ENCODE measurements at regions not wholly inside any gene's neighbourhood (a gene's known extent, or its start where the extent isn't known, plus 50 kb on each side); places are given as distances from the start of the nearest gene placed in this dataset.
A peak's percentile ranks its signal among the peaks of the same experiment; 100 is the strongest.

- DNase-seq (ENCODE audit: low spot score), result no peak
Measured at GRCh38 chr2:4844881-4845280, 847.3 kb upstream of the SOX11 start.

DNA sequence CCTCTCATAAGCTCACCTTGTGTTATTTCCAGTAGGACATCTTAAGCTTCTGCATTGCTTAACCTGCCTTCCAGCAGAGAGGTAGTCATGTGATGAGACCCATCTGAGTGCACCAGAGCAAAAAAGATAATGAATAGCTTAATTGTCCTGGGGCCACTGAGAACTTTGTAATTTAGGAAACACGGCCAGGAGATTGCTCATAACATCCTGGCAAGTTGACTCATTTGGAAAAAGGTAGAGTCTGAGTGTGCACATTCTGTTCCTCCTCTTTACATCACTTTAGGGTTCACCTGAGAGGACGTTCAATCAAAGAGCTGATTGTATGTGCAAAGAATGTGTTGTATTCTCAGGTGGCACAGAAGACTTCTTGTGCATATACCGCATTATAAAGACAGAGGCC, 830.2 kb upstream of the SOX11 start:
- DNase-seq (ENCODE audit: low spot score), result peak; percentile 1

- no peak for DNase-seq (ENCODE audit: low spot score)
Measured at GRCh38 chr2:4866198-4866597, 826.0 kb upstream of the SOX11 start.

DNA sequence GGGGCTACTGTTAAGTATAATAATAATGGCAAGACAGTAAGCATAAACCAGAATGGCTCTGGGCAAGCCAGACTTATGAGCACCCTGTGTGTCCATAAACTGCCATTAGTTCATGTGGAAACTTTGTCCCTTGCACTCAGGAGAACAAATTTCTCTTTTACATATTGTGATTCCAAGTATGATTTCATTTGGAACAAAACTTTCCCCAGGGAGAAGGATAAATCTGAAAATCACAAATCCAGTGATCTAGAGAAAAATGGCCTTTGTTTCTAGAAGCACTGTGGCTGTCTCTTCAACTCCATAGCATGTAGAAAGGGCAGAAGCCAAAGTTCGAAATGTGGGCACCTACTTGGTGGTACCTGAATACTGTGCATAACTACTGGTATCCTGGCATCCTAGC, 823.7 kb upstream of the SOX11 start:
- DNase-seq (ENCODE audit: low spot score), result no peak

DNA sequence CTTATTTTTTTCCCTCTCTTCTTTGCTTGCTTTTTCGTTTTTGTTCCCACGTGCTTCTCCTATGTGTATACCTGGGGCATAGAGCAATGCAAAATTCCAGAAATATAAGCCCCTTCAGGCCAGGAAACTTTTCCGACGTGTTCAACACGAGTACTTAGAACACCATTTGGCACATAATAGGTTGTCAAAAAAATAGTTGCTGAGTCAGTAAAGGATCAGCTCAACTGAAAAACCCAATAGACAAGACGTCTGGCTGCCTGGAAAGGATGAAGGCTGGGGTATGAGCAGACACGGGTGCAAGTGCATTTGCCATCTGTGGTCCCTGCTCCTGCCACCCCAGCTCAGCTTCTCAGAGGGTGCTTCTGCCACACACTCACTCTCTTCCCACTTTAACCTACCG, 823.0 kb upstream of the SOX11 start:
- DNase-seq (ENCODE audit: low spot score), result no peak

- DNase-seq (ENCODE audit: low spot score), result no peak
Measured at GRCh38 chr2:4873364-4873763, 818.8 kb upstream of the SOX11 start.

GRCh38 chr2:4873876-4874593, 818.1 kb upstream of the SOX11 start:
- DNase-seq (ENCODE audit: low spot score), result no peak

- no peak for DNase-seq (ENCODE audit: low spot score)
Measured at GRCh38 chr2:4882421-4882820, 809.8 kb upstream of the SOX11 start.

DNA sequence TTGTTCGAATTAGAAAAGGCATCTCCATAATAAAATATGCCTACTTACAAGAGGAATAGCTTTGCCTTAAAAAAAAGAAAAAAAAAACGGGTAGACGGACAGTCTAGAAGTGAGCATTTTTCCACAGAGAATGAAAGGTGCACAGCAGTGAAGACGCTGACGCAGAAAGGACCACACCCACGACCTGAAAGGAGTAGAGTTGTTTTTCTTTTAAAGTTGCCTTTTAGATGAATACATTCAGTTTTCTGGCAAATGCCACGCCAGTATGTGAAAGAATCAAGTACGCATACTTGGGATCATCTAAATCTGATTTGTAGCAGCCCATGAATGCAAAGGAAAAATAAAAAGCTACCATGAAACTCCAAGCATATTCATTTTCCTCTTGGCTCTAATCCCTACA, 809.2 kb upstream of the SOX11 start:
- DNase-seq (ENCODE audit: low spot score), result no peak

GRCh38 chr2:4883375-4883774, 808.8 kb upstream of the SOX11 start:
- DNase-seq (ENCODE audit: low spot score), result no peak

DNA sequence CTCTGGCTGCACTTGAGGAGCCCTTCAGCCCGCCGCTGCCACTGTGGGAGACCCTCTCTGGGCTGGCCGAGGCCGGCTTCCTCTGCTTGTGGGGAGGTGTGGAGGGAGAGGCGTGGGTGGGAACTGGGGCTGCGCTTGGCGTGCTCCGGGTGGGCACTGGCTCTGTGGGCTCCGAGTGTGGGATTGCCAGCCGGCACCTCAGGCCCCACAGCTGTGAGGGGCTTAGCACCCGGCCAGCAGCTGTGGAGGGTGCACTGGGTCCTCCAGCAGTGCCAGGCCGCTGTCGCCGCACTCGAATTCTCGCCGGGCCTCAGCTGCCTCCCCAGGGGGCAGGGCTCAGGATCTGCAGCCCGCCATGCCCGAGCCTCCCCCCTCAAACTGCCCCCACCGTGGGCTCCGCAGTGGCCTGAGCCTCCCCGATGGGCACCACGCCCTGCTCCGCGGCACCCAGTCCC, 808.0 kb upstream of the SOX11 start:
- no peak for DNase-seq (ENCODE audit: low spot score)

DNA sequence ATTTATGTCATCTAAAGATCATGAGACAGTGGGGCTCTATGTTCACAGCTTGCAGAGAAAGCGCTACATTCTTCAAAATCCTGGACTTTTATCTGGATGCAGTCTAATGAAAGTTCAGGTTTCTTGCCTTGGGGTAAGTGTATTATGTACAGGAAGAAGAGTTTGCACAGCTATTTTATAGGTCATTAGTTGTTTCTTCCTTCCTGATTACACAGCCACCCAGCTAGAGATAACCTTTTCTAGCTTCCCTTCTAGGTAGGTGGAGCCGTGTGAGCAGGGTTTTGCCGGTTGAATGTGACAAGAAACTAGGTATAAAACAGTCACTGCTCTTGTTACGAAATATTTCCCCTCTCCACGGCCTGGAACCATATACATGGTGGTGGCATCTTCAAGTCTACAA, 800.8 kb upstream of the SOX11 start:
- no peak for DNase-seq (ENCODE audit: low spot score)

DNA sequence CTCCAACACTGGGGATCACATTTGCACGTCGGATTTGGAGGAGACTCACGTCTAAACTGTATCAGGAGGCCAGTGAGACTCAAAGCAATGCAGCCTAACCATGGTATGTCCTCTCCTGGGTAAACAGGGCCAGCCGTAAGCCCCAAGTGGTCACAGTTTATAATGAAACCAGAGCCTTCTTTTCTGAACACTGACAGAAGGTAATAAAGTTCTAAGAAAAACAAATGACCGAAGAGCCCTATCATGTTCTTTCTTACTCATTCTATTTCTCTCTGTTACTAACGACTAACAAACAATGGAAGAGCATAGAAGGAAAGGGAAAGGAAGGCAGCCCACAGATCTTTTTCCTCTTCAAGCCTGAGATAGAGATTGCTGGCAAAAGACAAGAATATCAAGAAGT, 796.8 kb upstream of the SOX11 start:
- DNase-seq (ENCODE audit: low spot score), result no peak

GRCh38 chr2:4898706-4899105, 793.5 kb upstream of the SOX11 start:
- DNase-seq (ENCODE audit: low spot score), result peak; percentile 44

GRCh38 chr2:4900242-4900641, 791.9 kb upstream of the SOX11 start:
- DNase-seq (ENCODE audit: low spot score), result no peak

GRCh38 chr2:4900861-4901770, 791.1 kb upstream of the SOX11 start:
- DNase-seq (ENCODE audit: low spot score), result no peak

- DNase-seq (ENCODE audit: low spot score), result no peak
Measured at GRCh38 chr2:4903656-4904348, 788.4 kb upstream of the SOX11 start.

- no peak for DNase-seq (ENCODE audit: low spot score)
Measured at GRCh38 chr2:4908461-4908860, 783.7 kb upstream of the SOX11 start.

DNA sequence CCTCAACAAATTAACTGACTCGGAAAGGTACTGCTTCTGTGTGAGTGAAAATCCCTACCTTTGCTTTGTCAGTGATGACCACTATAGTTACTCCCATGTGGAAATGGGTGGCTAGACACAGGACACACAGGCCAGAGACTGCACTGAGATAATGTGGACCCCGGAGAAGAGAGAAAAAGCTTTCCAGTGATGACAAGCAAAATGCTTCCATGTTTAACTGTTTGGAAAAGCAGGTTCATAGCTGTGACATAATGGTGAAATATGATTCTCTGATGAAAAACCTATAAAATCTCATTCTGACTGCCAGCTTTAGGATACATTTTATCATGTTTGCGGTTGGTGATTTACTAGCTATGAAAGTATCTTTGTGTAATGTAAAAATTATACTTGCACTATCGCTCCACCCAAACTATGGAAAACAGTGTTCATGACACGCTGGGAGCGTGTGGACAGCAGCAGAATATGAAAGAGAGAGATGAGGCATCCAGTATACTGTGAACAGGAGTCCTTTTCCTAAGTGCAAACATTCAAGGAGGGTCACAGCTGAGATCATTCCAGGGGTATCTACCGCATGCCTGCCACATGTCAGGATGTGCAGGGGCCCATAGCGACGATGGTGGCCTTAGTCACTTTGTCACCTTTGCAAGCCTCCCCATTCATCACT, 782.7 kb upstream of the SOX11 start:
- no peak for DNase-seq (ENCODE audit: low spot score)

- DNase-seq (ENCODE audit: low spot score), result no peak
Measured at GRCh38 chr2:4914036-4914435, 778.1 kb upstream of the SOX11 start.

GRCh38 chr2:4914551-4914950, 777.6 kb upstream of the SOX11 start:
- peak; percentile 23 for DNase-seq (ENCODE audit: low spot score)

DNA sequence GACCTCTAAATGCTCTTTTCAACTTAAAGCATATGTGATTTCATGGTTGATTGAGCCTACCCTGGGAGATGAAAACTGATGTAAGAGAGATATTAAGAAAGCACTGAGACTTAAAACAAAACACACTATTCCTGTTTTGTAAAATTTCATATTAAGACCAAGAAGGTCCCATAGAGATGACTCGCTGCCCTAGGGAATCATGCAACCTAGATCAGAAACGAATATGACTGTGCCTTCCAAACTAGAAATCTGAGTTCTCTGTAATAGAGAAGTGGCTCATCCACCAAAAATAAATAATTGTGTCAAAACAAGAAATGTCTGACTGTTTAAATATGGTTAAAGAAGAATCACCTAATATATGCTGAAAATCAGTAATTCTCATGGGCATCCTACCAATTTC, 776.8 kb upstream of the SOX11 start:
- no peak for DNase-seq (ENCODE audit: low spot score)
